ENCODE measurements at regions not wholly inside any gene's neighbourhood (a gene's known extent, or its start where the extent isn't known, plus 50 kb on each side); places are given as distances from the start of the nearest gene placed in this dataset.

- no peak for TF ChIP-seq POLR2A (IDR thresholded peaks at IDR 0.05)
- no peak for TF ChIP-seq CTCF (IDR thresholded peaks at IDR 0.05)
These were observed 339.7 kb upstream of the SULF2 start for GRCh38 chr20:48124960-48125359.

Data from right lobe of liver (tissue), 4 donors.